Inflammatory macrophage treated with lipopolysaccharide for 1 hour (primary cell): ENCODE measurements at regions not wholly inside any gene's neighbourhood (a gene's known extent, or its start where the extent isn't known, plus 50 kb on each side); places are given as distances from the start of the nearest gene placed in this dataset.
"Not testable (repeated sequence)": the region's sequence is repeated elsewhere in the genome, so short reads cannot be mapped to it uniquely, and the experiment has no call there.

Source experiments
- DNase-seq, 2 donors: peaks; one replicate each; pipeline ENCODE4 v3.0.0-alpha.2; 2020 to 2022

DNA sequence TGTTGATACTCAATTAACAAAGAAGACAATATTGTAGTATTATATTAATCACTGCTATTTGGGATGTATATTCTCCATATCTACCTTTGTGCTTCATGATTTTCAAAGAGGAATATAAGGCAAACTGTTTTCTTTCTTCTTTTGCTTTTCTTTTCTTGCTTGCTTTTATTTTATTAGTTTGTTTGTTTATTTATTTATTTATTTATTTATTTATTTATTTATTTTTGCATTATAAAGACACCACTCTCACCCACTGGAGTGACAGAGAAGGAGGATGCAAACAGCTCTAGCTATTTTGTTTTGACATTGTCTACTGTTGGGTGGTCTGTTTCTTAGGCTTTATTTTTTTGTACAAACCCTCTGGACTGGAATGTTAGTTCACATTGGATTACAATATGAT lies 1352.7 kb downstream of the HACE1 start:
- DNase-seq = no peak

DNA sequence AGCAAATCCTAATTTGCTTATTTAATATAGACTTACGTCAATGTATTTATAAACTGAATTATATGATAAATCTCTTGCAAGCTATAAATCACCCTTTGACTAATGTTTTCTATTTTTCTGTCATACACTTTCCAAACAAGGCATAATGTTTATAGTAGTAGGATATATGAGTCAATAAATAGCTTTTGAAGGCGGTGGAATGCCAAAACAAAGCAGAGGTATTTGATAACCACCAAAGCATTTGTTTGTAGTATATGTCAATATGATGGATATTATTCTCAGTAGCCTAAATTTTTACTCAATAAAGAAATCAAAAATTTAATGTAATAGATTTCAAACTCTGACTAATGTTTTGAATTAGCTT lies 1354.6 kb downstream of the HACE1 start:
- DNase-seq = no peak

DNA sequence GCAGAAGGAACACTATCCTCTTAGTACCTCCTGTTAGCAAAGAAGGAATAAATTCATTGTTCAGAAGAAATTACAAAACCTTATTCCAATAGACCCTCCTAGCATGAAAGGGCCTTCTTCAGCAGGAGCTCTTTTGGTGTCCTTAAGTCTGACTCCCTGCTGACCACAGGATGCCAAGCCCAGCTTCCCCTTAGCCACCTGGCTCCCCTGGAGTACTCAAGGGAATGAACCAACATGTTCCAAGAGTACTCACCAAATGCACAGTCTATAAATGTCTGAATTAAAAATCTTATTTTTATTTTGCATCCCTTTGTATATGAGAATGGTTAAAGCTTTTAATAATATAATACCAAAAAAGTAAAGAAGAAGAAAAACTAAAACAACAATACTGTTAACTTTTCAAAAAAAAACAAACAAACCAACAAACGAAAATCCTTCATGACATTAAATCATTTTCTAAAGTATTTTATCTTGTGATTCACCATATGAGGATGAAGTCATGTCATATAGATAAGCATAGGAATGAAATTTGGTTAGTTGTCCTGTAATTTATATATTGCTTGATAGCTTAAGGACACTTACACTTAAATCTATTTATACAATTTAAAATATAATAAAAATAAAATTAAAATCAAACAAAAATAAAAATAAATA lies 1355.1 kb downstream of the HACE1 start:
- no peak for DNase-seq

DNA sequence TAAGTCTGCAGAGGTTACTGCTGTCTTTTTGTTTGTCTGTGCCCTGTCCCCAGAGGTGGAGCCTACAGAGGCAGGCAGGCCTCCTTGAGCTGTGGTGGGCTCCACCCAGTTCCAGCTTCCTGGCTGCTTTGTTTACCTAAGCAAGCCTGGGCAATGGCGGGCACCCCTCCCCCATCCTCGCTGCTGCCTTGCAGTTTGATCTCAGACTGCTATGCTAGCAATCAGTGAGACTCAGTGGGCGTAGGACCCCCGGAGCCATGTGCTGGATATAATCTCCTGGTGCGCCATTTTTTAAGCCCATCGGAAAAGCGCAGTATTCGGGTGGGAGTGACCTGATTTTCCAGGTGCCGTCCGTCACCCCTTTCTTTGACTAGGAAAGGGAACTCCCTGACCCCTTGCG lies 1363.1 kb downstream of the HACE1 start:
- DNase-seq = not testable (repeated sequence)

DNA sequence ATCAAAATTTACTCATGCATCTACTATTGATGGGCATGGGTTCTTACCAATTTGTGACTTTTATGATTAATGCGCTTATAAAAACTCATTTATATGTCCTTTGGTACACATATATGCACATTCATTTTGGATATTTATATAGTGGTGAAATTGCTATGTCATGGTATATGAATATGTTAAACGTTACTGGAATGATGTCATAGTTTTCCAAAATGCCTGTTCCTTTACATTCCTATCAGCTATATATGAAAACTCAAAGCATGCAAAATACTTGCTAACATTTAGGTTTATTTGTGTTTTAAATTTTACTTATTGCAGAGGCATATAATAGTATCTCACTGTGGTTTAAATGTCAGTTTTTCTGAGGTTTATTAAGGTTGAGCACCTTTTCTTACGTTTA lies 1403.1 kb downstream of the HACE1 start:
- no peak for DNase-seq

DNA sequence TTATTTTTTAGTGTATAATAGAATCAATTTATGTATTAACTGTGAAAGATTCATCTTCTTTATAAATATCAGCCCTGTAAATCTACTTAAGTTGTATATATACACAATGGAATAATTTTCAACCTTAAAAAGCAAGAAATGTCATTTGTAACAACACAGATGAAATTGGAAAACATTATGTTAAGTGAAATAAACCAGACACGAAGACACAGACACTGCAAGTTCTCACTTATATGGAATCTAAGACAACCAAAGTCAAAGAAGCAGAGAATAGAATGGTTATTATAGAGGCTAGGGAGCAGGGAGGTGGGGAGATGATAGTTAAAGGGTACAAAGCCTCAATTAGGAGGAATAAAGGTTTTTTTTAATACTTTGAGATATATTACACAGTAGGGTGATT lies 1404.4 kb downstream of the HACE1 start:
- DNase-seq = no peak

DNA sequence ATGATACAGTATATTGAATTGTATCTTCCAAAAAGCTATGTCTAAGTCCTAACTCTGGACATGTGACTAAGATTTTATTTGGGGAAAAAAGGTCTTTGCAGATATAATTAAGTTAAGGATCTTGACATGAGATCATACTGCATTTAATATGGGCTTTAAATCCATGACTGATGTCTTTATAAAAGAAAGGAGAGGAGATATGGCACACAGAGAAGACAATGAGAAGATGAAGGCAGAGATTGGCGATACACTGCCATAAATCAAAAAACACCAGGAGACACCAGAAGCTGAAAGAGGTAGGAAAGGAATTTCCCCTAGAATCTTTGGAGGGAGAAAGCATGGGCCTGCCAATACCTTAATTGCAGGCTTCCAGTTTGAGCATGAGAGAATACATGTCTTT lies 1450.2 kb downstream of the HACE1 start:
- no peak for DNase-seq

DNA sequence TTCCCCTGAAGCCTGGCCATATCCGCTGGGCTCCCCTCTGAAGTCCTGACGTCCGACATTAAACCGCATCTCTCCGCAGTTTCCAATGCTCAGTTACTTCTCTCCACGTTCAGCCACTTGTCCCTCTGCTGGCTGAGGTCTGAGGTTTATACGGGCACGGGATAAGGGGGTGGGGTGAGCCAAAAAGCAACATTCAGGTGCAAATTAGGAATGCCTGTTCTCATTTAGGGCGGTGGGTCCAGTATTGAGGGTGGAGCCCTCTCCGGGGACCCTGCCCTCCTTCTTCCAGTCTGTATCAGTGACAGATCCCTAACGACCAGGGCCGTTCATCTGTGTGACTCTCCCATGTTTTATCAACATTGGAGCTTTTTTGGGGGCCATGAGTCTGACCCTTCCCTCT lies 1454.4 kb downstream of the HACE1 start:
- DNase-seq = no peak

DNA sequence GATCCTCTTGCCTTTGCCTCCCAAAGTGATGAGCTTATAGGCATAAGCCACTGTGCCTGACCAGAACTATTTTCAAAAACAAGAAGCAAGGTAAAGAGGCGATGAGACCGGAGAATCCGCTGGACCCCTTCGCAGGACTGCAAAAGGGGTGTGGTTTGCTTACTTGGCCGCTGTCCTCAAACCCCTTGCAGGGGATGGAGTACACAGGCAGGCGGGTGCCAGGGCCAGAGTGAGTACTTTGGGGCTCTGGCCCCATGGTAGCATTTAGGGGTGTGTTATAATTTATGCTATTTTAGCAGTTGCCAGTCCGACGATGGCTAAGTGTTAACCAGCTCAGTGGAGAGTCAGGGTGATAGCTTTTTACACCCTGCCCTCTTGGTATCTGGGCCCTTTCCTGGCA lies 1454.9 kb downstream of the HACE1 start:
- no peak for DNase-seq

DNA sequence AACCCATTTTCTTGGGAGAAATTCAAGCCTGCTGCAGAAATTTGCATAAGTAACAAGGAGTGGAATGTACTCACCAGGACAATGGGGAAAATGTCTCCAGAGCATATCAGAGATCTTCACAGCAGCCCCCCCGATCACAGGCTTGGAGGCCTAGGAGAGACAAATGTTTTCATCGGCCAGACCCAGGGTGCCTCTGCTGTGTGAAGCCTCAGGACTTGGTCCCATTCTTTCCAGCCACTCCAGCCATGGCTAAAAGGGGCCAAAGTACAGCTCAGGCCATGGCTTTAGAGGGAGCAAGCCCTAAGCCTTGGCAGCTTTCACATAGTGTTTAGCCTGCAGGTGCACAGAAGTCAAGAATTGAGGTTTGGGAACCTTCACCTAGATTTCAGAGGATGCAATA lies 1463.0 kb downstream of the HACE1 start:
- no peak for DNase-seq

DNA sequence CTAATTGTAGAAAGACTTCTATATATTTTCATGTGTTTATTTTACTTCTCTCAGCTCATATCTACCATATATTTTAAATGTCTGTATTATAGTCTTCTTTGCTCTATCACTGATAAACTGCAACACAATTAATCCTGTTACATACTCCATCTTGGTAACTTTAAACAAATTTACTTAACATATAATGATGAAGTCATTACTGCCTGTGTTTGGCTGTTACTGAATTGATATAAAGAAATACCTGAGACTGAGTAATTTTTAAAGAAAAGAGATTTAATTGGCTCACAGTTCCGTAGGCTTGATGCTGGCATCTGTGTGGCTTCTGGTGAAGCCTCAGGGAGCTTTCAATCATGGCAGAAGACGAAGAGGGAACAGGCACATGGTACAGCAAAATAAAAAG lies 1480.4 kb downstream of the HACE1 start:
- no peak for DNase-seq

DNA sequence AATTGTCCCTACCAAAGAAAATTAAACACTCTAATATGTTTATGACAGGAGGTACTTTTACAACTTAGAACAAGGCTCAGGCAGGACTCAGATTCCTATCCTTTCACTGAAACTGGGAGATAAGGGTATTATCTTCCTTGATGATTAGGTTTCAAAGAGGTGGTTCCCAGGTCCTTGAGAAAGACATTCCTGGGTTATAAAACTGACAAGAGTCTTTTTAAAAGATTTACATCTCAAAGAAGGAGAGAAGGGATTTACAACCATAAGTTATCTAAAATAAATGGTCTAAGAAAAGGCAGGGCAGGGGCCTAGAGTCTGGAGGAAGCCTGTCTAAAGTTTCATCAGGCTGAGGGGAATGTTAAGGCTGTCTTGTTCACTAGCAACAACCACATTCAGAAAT lies 1492.5 kb downstream of the HACE1 start:
- no peak for DNase-seq

DNA sequence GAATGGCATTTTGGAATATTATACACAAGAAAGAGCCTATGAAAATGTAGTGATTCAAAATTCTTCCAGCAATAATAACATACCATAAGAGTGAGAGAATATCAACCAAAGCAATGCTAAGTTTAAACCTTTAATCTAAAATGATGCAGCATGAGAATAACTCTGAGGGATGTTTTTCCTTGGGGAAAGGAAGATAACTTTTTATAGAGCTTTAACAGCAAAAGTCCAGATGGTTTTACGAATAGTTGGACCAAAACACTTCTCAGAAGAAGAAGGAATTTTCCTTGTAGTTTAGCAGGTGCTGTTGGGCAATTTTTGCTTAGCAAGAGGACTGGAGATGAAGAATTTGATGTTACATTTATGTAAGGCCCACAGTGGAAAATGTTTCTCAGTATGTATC lies 1503.2 kb downstream of the HACE1 start:
- DNase-seq = no peak

DNA sequence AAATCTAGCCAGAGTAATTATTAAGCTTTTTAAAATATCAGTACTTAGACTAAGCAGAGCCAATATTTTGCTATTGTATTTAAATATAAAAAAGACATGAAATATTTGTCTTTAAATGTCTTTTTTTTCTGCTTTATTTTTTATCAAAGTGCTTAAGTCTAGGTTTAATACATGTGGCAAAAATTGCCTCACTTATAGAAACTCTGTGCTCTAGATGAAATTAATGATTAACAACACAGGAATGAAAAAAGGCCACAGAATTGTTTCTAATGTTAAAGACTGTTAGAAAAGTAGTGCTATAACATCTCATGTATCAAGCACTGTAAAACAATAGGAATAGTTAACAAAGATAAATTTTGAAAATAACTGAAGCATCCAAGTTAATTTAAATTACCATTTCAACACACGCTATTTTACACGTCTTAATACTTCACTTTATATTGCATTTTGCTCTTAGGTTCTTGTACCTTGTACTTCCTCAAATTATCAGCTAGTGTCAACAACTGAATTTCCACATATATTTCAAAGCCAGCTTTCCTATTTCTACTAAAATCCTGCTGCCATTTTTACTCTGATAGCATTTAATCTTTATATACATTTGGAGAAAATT lies 1515.1 kb downstream of the HACE1 start:
- DNase-seq = no peak

DNA sequence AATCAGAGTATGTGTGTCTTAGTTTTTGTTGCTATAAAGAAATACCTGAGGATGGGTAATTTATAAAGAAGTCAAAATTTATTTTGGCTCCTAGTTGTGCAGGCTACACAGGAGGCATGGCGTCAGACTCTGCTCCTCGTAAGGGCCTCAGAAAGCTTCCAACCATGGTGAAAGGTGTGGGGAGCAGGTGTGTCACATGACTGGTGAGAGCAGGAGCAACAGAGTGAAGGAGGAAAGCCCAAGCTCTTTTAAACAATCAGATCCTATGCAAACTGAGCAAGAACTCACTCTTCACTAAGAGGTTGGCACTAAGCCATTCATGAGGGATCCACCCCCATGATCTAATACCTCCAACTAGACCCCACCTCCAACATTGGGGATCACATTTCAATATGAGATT lies 1524.3 kb downstream of the HACE1 start:
- DNase-seq = no peak

DNA sequence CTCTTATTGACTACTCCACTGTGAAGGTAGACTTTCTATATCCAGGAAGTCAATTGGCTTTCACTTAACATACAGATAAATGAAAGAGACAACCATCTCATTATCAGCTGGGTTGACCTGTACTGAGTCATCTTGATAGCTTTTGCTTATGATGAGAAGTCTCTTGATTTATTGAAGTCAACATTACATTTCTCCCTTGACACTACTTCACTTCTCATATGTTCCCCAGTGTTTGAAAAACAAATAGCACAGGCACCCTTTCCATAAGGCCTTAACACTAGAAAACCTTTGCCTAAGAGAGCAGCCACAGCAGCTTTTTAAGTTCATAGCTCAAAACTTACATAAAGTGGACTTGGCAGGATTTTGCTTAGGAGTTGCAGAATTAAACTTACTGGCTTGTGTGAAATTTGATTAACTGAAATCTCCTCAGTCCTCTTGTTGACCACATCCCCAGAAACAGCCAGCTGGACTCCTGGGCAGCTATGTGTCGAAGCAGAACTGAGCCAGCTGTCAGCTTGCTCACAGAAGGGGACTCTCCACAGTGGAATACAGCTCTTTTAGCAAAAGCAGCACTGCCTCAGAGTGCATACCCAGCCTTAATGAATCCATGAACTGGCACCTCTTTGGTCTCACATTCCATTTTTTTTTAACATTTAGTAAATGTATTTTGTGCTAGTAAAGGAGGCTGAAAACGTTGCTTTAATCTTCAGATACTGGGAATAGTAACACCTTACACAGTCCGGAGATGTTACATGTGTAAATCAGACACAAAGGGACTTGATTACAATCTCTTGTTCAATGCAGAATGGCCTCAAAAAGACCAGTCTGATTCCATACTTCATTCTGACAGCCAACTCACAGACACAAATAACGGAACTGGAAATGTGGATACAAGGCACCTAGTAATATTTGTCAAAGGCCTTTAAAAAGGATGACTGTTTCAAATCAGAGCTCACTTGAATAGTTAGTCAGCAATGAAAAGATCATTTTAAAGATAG lies 1532.7 kb downstream of the HACE1 start:
- no peak for DNase-seq

DNA sequence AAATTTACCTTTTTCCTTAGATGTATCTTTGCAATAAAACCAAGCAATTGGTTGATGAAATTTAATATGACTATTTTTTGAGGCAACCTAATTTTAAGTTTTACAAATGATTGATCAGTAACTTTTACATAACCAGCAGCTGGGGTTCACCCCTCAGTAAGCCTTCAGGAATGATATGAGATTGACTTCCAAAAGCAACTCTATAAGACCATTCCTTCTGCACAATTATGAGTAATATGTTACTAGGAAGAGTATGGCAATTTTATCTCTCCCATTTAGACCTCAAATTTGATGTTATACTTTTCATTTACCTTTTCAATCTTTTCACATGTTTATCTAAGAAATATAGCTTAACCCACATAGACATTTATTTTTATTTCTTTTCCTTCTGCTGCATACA lies 1546.3 kb downstream of the HACE1 start:
- DNase-seq = no peak

DNA sequence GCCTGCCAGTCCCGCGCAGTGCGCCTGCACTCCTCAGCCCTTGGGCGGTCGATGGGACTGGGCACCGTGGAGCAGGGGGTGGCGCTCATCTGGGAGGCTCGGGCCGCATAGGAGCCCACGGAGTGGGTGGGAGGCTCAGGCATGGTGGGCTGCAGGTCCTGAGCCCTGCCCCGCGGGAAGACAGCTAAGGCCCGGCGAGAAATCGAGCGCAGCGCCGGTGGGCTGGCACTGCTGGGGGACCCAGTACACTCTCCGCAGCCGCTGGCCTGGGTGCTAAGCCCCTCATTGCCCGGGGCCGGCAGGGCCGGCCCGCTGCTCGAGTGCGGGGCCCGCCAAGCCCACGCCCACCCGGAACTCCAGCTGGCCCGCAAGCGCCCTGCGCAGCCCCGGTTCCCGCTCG lies 1565.3 kb downstream of the HACE1 start:
- not testable (repeated sequence) for DNase-seq

DNA sequence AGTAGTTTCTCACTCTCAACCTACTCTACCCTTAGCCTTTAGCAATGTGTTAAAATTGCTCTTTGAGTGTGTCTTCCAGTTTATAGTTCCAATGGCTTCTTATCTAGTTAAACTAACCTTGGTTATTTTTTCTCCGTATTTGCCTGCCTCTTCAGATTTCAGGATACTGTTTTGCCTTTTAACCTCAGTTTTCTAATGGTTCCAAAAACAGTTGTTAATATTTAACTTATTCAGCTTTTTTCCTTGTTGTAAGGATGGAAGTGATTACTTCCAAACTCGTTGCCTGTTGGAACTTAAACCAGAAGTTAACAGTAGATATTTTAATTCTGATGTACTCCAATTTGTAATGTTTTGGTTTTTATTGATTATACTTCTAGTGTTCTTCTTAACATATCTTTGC lies 1574.9 kb downstream of the HACE1 start:
- DNase-seq = no peak

DNA sequence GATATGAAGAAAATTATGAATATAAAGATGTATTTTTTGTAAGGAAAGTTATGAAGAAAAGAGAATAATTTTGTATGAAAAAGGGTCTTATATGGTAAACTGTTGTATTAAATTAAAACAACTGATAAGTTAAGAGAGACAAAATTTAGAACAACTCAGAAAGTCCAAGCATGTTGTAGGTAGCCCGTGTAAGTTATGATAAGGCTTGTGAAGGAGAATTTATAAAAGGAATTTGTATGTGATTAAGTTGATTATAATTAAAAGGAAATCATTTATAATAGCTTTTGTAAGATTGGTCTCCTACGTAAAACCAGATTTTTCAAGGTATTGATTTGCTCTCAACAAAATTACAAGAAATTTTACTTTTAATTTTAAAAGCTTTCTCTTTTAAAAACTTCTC lies 1579.3 kb downstream of the HACE1 start:
- no peak for DNase-seq

DNA sequence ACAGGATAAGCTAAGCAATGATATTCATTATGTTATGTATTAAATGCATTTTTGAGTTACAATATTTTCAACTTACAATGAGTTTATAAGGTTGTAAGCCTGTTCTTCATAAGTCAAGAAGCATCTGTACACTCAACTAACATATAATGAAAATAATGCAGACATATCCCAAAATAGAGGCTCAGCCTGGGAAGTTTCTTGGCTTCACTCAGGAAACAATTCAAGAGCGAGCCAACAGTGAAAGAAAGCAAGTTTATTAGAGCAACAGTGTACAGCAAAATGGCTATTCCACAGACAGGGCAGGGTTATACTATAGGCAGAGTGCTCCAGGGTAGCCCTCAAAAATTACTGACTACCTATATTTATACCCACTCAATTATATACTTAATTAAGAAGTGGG lies 1581.8 kb downstream of the HACE1 start:
- DNase-seq = no peak

DNA sequence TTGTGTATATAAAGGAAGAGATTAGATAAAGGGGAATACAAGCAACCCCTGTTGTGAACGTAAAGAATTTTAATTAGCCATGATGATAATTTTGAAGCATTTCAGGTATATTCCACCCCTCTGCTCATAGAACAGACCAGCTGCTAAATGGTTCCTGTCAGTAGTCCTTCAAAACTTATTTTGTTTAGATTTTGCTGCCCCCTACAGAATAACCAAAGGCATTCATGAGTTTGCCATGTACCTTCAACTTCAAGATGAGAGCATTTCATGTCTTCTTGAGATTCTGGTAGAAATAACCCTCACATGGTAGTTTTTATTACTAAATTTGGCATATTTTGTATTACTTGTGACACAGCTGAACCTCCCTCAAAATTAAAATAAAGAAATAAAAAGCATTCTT lies 1586.7 kb downstream of the HACE1 start:
- DNase-seq = no peak

DNA sequence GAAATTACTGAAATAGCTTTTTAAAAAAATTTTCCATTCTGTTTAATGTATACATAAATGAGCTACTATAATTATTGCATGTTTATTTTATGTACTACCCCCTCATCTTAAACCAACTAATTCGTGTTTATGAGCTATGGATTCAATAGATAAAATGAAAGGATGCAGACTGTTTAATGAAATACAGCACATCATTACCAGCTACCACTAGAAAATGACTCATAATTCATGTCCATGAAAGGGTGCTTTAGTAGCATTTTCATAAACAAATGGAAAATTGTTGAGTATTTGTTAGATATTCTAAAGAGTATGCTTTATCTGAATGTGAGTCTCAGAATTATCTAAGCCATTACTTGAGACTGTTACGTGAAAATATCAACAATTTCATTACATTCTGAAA lies 1590.1 kb downstream of the HACE1 start:
- no peak for DNase-seq

DNA sequence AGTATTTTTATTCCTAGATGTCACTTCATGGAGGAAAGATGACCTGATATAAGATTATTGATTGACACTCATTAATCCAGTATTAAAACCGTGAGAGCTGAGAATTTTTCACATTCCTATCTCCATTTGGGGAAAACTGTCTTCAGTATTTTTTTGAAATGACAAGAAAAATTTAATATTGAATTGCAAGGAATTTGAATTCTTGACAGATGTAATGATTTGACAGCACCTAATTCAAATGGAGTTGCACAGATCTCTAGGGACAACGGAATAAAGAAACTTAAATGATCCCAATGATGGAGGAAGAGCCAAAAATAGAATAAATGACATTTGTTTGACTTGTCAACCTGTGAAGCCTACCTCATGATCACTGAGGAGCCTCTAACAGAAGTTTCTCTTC lies 1591.4 kb downstream of the HACE1 start:
- no peak for DNase-seq
